Natural killer cell (primary cell): ENCODE measurements at regions not wholly inside any gene's neighbourhood (a gene's known extent, or its start where the extent isn't known, plus 50 kb on each side); places are given as distances from the start of the nearest gene placed in this dataset.

ENCODE experiments used
- ATAC-seq, 3 donors: fragments of 150-1000 bp in 2 of 3; fragments of 200-7000 bp in 1 of 3; cut with Tn5 transposase; 1 replicate in 1 of 3; 2 replicates in 2 of 3; pipeline ENCODE4 v1.10.0; 2021; ENCODE audit warnings: mild to moderate bottlenecking in 2 of 3, moderate library complexity in 2 of 3
- DNase-seq, 2 donors: peaks; one replicate each; pipeline versions ENCODE4 v3.0.0 to v3.0.0-alpha.2; 2013 to 2021; ENCODE audit warnings: mixed read lengths in 1 of 2
- H3K27ac ChIP-seq: one replicate; pipeline ENCODE4 v1.5.1; 2013; ENCODE audit warnings: mild to moderate bottlenecking, low read length
- H3K27me3 ChIP-seq: one replicate; pipeline ENCODE4 v1.6.1; 2013; ENCODE audit warnings: low read length; ENCODE audit not compliant: control insufficient read depth, insufficient read depth
- H3K36me3 ChIP-seq: one replicate; pipeline ENCODE4 v1.6.1; 2013; ENCODE audit warnings: low read length; ENCODE audit not compliant: control insufficient read depth, insufficient read depth
- H3K4me1 ChIP-seq: one replicate; pipeline ENCODE4 v1.6.1; 2013; ENCODE audit warnings: low read length; ENCODE audit not compliant: control insufficient read depth, insufficient read depth
- H3K4me3 ChIP-seq: one replicate; pipeline ENCODE4 v1.5.1; 2013; ENCODE audit warnings: low read length
- H3K9me3 ChIP-seq: one replicate; pipeline ENCODE4 v1.6.1; 2013; ENCODE audit warnings: low read length; ENCODE audit not compliant: control insufficient read depth, insufficient read depth
- H3K27ac Mint-ChIP-seq, 2 donors: one replicate each; pipeline ENCODE4 v1.8.0; 2022; ENCODE audit warnings: mild to moderate bottlenecking in 2 of 2, mixed read lengths in 2 of 2, moderate library complexity in 1 of 2
- H3K27me3 Mint-ChIP-seq, 2 donors: one replicate each; pipeline ENCODE4 v1.8.0; 2022; ENCODE audit warnings: low read depth in 2 of 2, mixed read lengths in 2 of 2
- H3K36me3 Mint-ChIP-seq: one replicate; pipeline ENCODE4 v1.8.0; 2022; ENCODE audit warnings: mixed read lengths
- H3K4me1 Mint-ChIP-seq, 2 donors: one replicate each; pipeline ENCODE4 v1.8.0; 2022; ENCODE audit warnings: mixed read lengths in 2 of 2
- H3K4me3 Mint-ChIP-seq: one replicate; pipeline ENCODE4 v1.8.0; 2022; ENCODE audit warnings: mild to moderate bottlenecking, moderate library complexity, mixed read lengths
- H3K9me3 Mint-ChIP-seq, 2 donors: one replicate each; pipeline ENCODE4 v1.8.0; 2022; ENCODE audit warnings: mixed read lengths in 2 of 2
- CTCF ChIP-seq: fragments of 200-600 bp; IDR thresholded peaks from one replicate; pipeline ENCODE4 v1.8.0; 2022; ENCODE audit warnings: antibody characterized with exemption
- WGBS: methylation state at CpG from one replicate; pipeline ENCODE4 v1.1.7; 2013; ENCODE audit warnings: missing lambda C conversion rate; ENCODE audit not compliant: insufficient coverage; 5-methylcytosine and 5-hydroxymethylcytosine counted together
- intact Hi-C: fragments of 100-400 bp; cut with micrococcal nuclease; formaldehyde crosslinking; loops from one replicate; pipeline ENCODE4 v1.14.2; 2022

DNA sequence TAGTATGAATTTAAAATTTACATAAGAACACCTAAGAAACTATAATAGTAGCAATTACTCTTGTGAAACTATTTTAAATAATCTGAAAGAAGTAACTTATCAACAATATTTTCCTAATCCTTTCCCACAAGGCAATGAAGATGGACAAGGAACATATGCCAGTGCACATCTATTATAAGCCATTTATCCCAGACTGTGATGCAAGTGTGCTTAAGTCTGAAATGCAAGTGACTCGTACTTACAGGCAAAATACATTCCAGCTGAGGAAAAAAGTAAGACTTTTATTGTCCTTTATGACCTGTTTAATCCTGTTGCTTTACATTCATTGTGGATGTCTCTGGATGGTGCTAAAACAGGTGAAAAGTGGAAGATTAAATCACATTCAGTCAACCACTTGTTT lies 709.4 kb downstream of the ZNF385D start:
- Mint-ChIP-seq H3K9me3 (peaks cover 6 to 27% of the 10 kb centered on the region in 2 donors), H3K4me3 (no peak overlapping the region), H3K27me3 (no peaks in the 10 kb centered on the region), H3K27ac (no peak overlapping the region), H3K4me1 (no peaks in the 10 kb centered on the region), H3K36me3 (peaks cover 6% of the 10 kb centered on the region)
- Histone ChIP-seq H3K9me3 (peaks cover 8% of the 10 kb centered on the region), H3K27ac (no peak overlapping the region), H3K4me1 (no peaks in the 10 kb centered on the region), H3K36me3 (no peaks in the 10 kb centered on the region), H3K4me3 (no peak overlapping the region), H3K27me3 (no peaks in the 10 kb centered on the region)
- intact Hi-C loops = no loop called here
- ATAC-seq (no peak), DNase-seq (no peak)
- TF ChIP-seq CTCF = no peak
- 40% methylated on average over 1 of the region's 1 CpG for WGBS

GRCh38 chr3:21036888-21037287 lies 714.1 kb downstream of the ZNF385D start:
- DNase-seq (no peak), ATAC-seq (no peak)
- no peaks in the 10 kb centered on the region for H3K4me1 Mint-ChIP-seq
- 83% methylated on average over 1 of the region's 1 CpG for WGBS
- no peaks in the 10 kb centered on the region for H3K27me3 Mint-ChIP-seq
- H3K27ac Mint-ChIP-seq = no peak overlapping the region
- TF ChIP-seq CTCF = no peak
- Histone ChIP-seq H3K27ac (no peak overlapping the region), H3K4me3 (no peak overlapping the region), H3K36me3 (no peaks in the 10 kb centered on the region), H3K9me3 (peaks cover 3% of the 10 kb centered on the region), H3K27me3 (no peaks in the 10 kb centered on the region), H3K4me1 (no peaks in the 10 kb centered on the region)
- intact Hi-C loops = no loop called here
- no peak overlapping the region for H3K4me3 Mint-ChIP-seq
- no peaks in the 10 kb centered on the region for H3K36me3 Mint-ChIP-seq
- peaks cover 7 to 27% of the 10 kb centered on the region in 2 donors for H3K9me3 Mint-ChIP-seq

DNA sequence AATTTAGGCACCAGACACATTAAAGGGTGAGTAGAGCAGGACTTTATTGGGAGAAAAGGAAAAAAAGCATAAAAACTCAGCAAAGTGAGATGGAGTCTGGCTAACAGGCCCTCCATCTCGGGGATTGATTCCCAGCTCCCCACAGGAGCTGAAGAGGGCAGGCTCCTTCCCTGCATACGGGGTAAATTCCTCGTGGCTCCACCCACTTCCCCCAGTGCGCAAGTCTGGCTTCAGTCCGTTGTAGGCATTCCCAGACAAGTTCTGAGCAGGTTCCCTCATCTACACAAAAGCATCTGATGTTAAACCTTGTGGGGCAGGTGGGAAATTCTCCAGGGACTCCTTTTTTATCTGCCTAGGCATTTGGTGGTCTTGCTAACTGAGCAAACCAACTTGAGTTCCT lies 722.6 kb downstream of the ZNF385D start:
- H3K27ac Mint-ChIP-seq = no peak overlapping the region
- H3K27me3 Mint-ChIP-seq = no peaks in the 10 kb centered on the region
- H3K36me3 Mint-ChIP-seq = no peaks in the 10 kb centered on the region
- peaks cover 28 to 29% of the 10 kb centered on the region in 2 donors for H3K9me3 Mint-ChIP-seq
- Histone ChIP-seq H3K4me1 (no peaks in the 10 kb centered on the region), H3K27ac (no peak overlapping the region), H3K4me3 (no peak overlapping the region), H3K9me3 (peaks cover 5% of the 10 kb centered on the region), H3K27me3 (no peaks in the 10 kb centered on the region), H3K36me3 (no peaks in the 10 kb centered on the region)
- WGBS = 82% methylated on average over 5 of the region's 5 CpGs
- H3K4me3 Mint-ChIP-seq = no peak overlapping the region
- no peaks in the 10 kb centered on the region for H3K4me1 Mint-ChIP-seq
- intact Hi-C loops = no loop called here
- no peak for DNase-seq
- TF ChIP-seq CTCF = no peak
- ATAC-seq = no peak

- WGBS = 89% methylated on average over 1 of the region's 2 CpGs
- no peak for TF ChIP-seq CTCF
- H3K9me3 ChIP-seq = peaks cover 5% of the 10 kb centered on the region
- DNase-seq (no peak), ATAC-seq (no peak)
- no peak overlapping the region for H3K4me3 Mint-ChIP-seq
- intact Hi-C loops = no loop called here
- H3K4me1 ChIP-seq = no peaks in the 10 kb centered on the region
- H3K36me3 Mint-ChIP-seq = no peaks in the 10 kb centered on the region
- no peak overlapping the region for H3K27ac Mint-ChIP-seq
- no peak overlapping the region for H3K4me3 ChIP-seq
- H3K27me3 Mint-ChIP-seq = no peaks in the 10 kb centered on the region
- peaks cover 25 to 33% of the 10 kb centered on the region in 2 donors for H3K9me3 Mint-ChIP-seq
- no peaks in the 10 kb centered on the region for H3K36me3 ChIP-seq
- H3K27ac ChIP-seq = no peak overlapping the region
- no peaks in the 10 kb centered on the region for H3K27me3 ChIP-seq
- no peaks in the 10 kb centered on the region for H3K4me1 Mint-ChIP-seq
These were observed 726.4 kb downstream of the ZNF385D start for GRCh38 chr3:21024563-21024962.
